Endodermal cell (in vitro differentiated cells): ENCODE measurements at regions not wholly inside any gene's neighbourhood (a gene's known extent, or its start where the extent isn't known, plus 50 kb on each side); places are given as distances from the start of the nearest gene placed in this dataset.
A peak's percentile ranks its signal among the peaks of the same experiment; 100 is the strongest.
"Not testable (repeated sequence)": the region's sequence is repeated elsewhere in the genome, so short reads cannot be mapped to it uniquely, and the experiment has no call there.

Source experiments
- DNase-seq: peaks from one replicate; pipeline ENCODE4 v3.0.0-alpha.2; 2017
- H3K27ac ChIP-seq: 2 replicates; pipeline ENCODE4 v1.5.1; 2013; ENCODE audit warnings: mild to moderate bottlenecking, low read depth, low read length, moderate library complexity
- H3K27me3 ChIP-seq: 2 replicates; pipeline ENCODE4 v1.6.1; 2013; ENCODE audit warnings: mild to moderate bottlenecking, low read length, moderate library complexity; ENCODE audit not compliant: insufficient read depth, control insufficient read depth, poor library complexity, severe bottlenecking
- H3K36me3 ChIP-seq: 2 replicates; pipeline ENCODE4 v1.7.0; 2013; ENCODE audit warnings: mild to moderate bottlenecking, low read length, moderate library complexity; ENCODE audit not compliant: control insufficient read depth, insufficient read depth
- H3K4me1 ChIP-seq: one replicate; pipeline ENCODE4 v1.7.0; 2013; ENCODE audit warnings: low read length; ENCODE audit not compliant: control insufficient read depth, insufficient read depth
- H3K4me3 ChIP-seq: 2 replicates; pipeline ENCODE4 v1.5.1; 2013; ENCODE audit warnings: mild to moderate bottlenecking, low read length, moderate library complexity
- H3K9ac ChIP-seq: 2 replicates; pipeline ENCODE4 v1.6.1; 2013; ENCODE audit warnings: mild to moderate bottlenecking, low read length, moderate library complexity; ENCODE audit not compliant: poor library complexity, severe bottlenecking; ENCODE audit errors: extremely low read depth
- H3K9me3 ChIP-seq: 2 replicates; pipeline ENCODE4 v1.6.1; 2013; ENCODE audit warnings: mild to moderate bottlenecking, low read length, moderate library complexity; ENCODE audit not compliant: control insufficient read depth
- H3K27ac Mint-ChIP-seq: 2 replicates; pipeline ENCODE4 v1.8.0; 2020; ENCODE audit warnings: mixed read lengths
- H3K27me3 Mint-ChIP-seq: 2 replicates; pipeline ENCODE4 v1.8.0; 2021; ENCODE audit warnings: mild to moderate bottlenecking, mixed read lengths; ENCODE audit not compliant: insufficient read depth
- H3K36me3 Mint-ChIP-seq: 2 replicates; pipeline ENCODE4 v1.8.0; 2020; ENCODE audit warnings: low read depth, mixed read lengths
- H3K4me1 Mint-ChIP-seq: 2 replicates; pipeline ENCODE4 v1.8.0; 2020; ENCODE audit warnings: mixed read lengths
- H3K4me3 Mint-ChIP-seq: 2 replicates; pipeline ENCODE4 v1.8.0; 2020; ENCODE audit warnings: mild to moderate bottlenecking, moderate library complexity, mixed read lengths
- H3K9me3 Mint-ChIP-seq: 2 replicates; pipeline ENCODE4 v1.8.0; 2020; ENCODE audit warnings: mild to moderate bottlenecking, mixed read lengths
- WGBS, 2 experiments: methylation state at CpG; one replicate each; pipeline versions ENCODE4 v1.1.5 to v1.1.7; 2013; ENCODE audit warnings: missing lambda C conversion rate in 2 of 2, mixed read lengths in 1 of 2; ENCODE audit not compliant: insufficient coverage in 1 of 2, insufficient read length in 1 of 2; 5-methylcytosine and 5-hydroxymethylcytosine counted together
- TF ChIP-seq, protein P1 (sequence below): fragments of 200-600 bp; sonication (generic); conservative IDR thresholded peaks from 2 replicates; pipeline ENCODE4 v1.5.0; 2021; ENCODE audit warnings: antibody characterized with exemption, mild to moderate bottlenecking

GRCh38 chr3:35263477-35263876 is 375.8 kb upstream of the ARPP21 start:
- H3K9ac ChIP-seq, result no peak overlapping the region
- no peaks in the 10 kb centered on the region for H3K27me3 Mint-ChIP-seq
- 94 to 100% methylated on average over 1 of the region's 1 CpG for WGBS, 2 experiments
- TF ChIP-seq, protein P1, sequence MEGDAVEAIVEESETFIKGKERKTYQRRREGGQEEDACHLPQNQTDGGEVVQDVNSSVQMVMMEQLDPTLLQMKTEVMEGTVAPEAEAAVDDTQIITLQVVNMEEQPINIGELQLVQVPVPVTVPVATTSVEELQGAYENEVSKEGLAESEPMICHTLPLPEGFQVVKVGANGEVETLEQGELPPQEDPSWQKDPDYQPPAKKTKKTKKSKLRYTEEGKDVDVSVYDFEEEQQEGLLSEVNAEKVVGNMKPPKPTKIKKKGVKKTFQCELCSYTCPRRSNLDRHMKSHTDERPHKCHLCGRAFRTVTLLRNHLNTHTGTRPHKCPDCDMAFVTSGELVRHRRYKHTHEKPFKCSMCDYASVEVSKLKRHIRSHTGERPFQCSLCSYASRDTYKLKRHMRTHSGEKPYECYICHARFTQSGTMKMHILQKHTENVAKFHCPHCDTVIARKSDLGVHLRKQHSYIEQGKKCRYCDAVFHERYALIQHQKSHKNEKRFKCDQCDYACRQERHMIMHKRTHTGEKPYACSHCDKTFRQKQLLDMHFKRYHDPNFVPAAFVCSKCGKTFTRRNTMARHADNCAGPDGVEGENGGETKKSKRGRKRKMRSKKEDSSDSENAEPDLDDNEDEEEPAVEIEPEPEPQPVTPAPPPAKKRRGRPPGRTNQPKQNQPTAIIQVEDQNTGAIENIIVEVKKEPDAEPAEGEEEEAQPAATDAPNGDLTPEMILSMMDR, result no peak
- no peaks in the 10 kb centered on the region for H3K9me3 Mint-ChIP-seq
- H3K4me1 ChIP-seq, result no peaks in the 10 kb centered on the region
- no peak overlapping the region for H3K4me3 ChIP-seq
- no peaks in the 10 kb centered on the region for H3K9me3 ChIP-seq
- no peaks in the 10 kb centered on the region for H3K36me3 Mint-ChIP-seq
- H3K4me3 Mint-ChIP-seq, result no peak overlapping the region
- no peak overlapping the region for H3K27ac Mint-ChIP-seq
- no peaks in the 10 kb centered on the region for H3K27me3 ChIP-seq
- H3K36me3 ChIP-seq, result no peaks in the 10 kb centered on the region
- DNase-seq, result no peak
- no peak overlapping the region for H3K27ac ChIP-seq
- H3K4me1 Mint-ChIP-seq, result no peaks in the 10 kb centered on the region

GRCh38 chr3:35266065-35266464 is 373.3 kb upstream of the ARPP21 start:
- WGBS, 2 experiments, result 95 to 98% methylated on average over 8 to 11 of the region's 12 CpGs
- H3K27me3 ChIP-seq, H3K4me3 ChIP-seq, DNase-seq, H3K9me3 Mint-ChIP-seq, H3K4me3 Mint-ChIP-seq, H3K27ac Mint-ChIP-seq, H3K27ac ChIP-seq, H3K4me1 ChIP-seq, H3K9me3 ChIP-seq, H3K36me3 Mint-ChIP-seq, H3K36me3 ChIP-seq, H3K27me3 Mint-ChIP-seq, H3K9ac ChIP-seq, H3K4me1 Mint-ChIP-seq: not testable (repeated sequence)

DNA sequence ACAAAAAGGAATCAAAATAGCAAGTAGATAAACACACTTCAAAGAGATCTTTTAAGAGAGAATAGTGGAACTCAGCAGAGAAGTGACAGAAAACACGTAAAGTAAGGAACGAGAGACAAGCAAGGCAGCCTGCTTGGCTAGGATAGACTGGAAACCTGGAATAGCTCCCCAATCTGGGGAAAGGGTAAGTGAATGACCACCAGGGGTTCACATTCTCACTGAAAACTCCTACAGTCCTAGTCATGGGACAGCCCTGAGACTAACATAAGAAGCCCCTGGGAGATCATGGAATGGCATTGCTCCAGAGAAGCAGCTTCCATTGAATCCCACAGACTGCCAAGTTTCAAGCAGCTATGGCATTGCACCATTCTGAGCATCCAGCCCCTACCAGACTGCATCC is 363.6 kb upstream of the ARPP21 start:
- H3K4me1 Mint-ChIP-seq, result no peaks in the 10 kb centered on the region
- H3K27ac Mint-ChIP-seq, result no peak overlapping the region
- no peak overlapping the region for H3K9ac ChIP-seq
- H3K27me3 ChIP-seq, result no peaks in the 10 kb centered on the region
- no peak overlapping the region for H3K4me3 ChIP-seq
- no peaks in the 10 kb centered on the region for H3K4me1 ChIP-seq
- 80 to 94% methylated on average over 2 of the region's 2 CpGs for WGBS, 2 experiments
- no peak overlapping the region for H3K4me3 Mint-ChIP-seq
- TF ChIP-seq, protein P1, result peak; percentile 52
- H3K9me3 Mint-ChIP-seq, result no peaks in the 10 kb centered on the region
- peaks cover 10% of the 10 kb centered on the region for H3K9me3 ChIP-seq
- H3K27me3 Mint-ChIP-seq, result no peaks in the 10 kb centered on the region
- H3K36me3 Mint-ChIP-seq, result no peaks in the 10 kb centered on the region
- H3K36me3 ChIP-seq, result no peaks in the 10 kb centered on the region
- no peak for DNase-seq
- no peak overlapping the region for H3K27ac ChIP-seq

DNA sequence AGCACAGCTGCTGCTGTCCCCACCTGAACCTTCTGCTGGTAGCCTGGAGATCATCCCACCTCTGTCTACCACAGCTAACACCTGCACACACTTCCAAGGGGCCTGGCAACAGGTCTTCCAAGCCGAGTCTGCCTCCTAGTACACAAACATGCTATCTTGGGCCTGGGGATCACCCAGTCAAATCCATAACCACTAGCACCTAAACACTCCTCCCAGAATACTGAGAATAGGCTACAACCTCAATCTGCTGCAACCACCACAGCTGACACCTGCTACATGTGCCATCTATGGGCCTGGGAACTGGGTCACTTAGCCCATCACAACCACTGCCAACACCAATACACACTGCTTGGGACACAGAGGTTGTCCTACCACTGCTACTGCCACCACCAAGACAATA is 362.8 kb upstream of the ARPP21 start:
- H3K27me3 Mint-ChIP-seq, result no peaks in the 10 kb centered on the region
- Histone ChIP-seq H3K9me3 (peaks cover 10% of the 10 kb centered on the region), H3K4me1 (no peaks in the 10 kb centered on the region), H3K36me3 (no peaks in the 10 kb centered on the region), H3K27ac (no peak overlapping the region), H3K4me3 (no peak overlapping the region), H3K27me3 (no peaks in the 10 kb centered on the region), H3K9ac (no peak overlapping the region)
- H3K4me1 Mint-ChIP-seq, result no peaks in the 10 kb centered on the region
- no peak for DNase-seq
- WGBS, 2 experiments, result 91% methylated on average over 1 of the region's 1 CpG; no CpG with 5 or more reads in 1 of the 2 experiments
- H3K4me3 Mint-ChIP-seq, result no peak overlapping the region
- no peaks in the 10 kb centered on the region for H3K9me3 Mint-ChIP-seq
- TF ChIP-seq, protein P1, result no peak
- no peak overlapping the region for H3K27ac Mint-ChIP-seq
- H3K36me3 Mint-ChIP-seq, result no peaks in the 10 kb centered on the region
